ENCODE measurements at regions not wholly inside any gene's neighbourhood (a gene's known extent, or its start where the extent isn't known, plus 50 kb on each side); places are given as distances from the start of the nearest gene placed in this dataset.
"Not testable (repeated sequence)": the region's sequence is repeated elsewhere in the genome, so short reads cannot be mapped to it uniquely, and the experiment has no call there.

DNA sequence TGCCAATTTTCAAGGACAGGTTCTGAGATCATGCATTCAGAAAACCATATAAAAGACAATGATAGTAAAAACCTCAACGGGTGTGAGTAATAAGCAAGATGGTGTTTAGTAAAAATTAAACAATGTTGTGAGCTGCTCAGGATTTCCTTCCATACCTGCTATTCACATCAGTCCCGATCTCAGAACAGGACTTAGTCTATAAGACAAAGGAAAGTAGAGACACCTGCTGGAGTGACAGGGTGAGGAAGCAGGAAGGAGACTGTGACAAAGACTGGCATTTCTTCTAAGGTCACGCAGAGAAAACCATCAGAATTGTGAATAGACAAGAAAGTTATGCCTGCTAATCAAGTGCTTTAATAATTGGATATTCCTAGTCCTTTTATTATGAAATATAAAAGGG is 648.0 kb downstream of the DACH1 start:
- Histone ChIP-seq H3K27me3 (ENCODE audit: insufficient read depth, insufficient read length) (no peaks in the 10 kb centered on the region), H3K9me3 (ENCODE audit: insufficient read depth, low read length) (no peaks in the 10 kb centered on the region), H3K9ac (ENCODE audit: insufficient read length, low read depth) (no peak overlapping the region), H3K4me1 (ENCODE audit: insufficient read depth, insufficient read length) (no peaks in the 10 kb centered on the region), H3K36me3 (ENCODE audit: insufficient read depth, insufficient read length, low read length) (no peaks in the 10 kb centered on the region), H3K4me3 (ENCODE audit: insufficient read length, low read depth) (no peak overlapping the region)
- no peak for TF ChIP-seq ZNF274 (IDR thresholded peaks at IDR 0.05; ENCODE audit: low read depth, low read length)
- TF ChIP-seq YY1 (IDR thresholded peaks at IDR 0.05; ENCODE audit: insufficient read depth, insufficient read length) = no peak
- no peak for TF ChIP-seq SUZ12 (IDR thresholded peaks at IDR 0.05; ENCODE audit: extremely low read depth, insufficient read depth, insufficient read length)
- peak; percentile 8 for DNase-seq (ENCODE audit: low read depth, low spot score)

- no peak for DNase-seq (ENCODE audit: low read depth, low spot score)
- Histone ChIP-seq H3K4me1 (ENCODE audit: insufficient read depth, insufficient read length) (no peaks in the 10 kb centered on the region), H3K27me3 (ENCODE audit: insufficient read depth, insufficient read length) (no peaks in the 10 kb centered on the region), H3K4me3 (ENCODE audit: insufficient read length, low read depth) (no peak overlapping the region), H3K9me3 (ENCODE audit: insufficient read depth, low read length) (no peaks in the 10 kb centered on the region), H3K36me3 (ENCODE audit: insufficient read depth, insufficient read length, low read length) (no peaks in the 10 kb centered on the region), H3K9ac (ENCODE audit: insufficient read length, low read depth) (no peak overlapping the region)
- TF ChIP-seq ZNF274 (IDR thresholded peaks at IDR 0.05; ENCODE audit: low read depth, low read length) = no peak
- no peak for TF ChIP-seq YY1 (IDR thresholded peaks at IDR 0.05; ENCODE audit: insufficient read depth, insufficient read length)
- no peak for TF ChIP-seq SUZ12 (IDR thresholded peaks at IDR 0.05; ENCODE audit: extremely low read depth, insufficient read depth, insufficient read length)
Observed at GRCh38 chr13:71217827-71218226, 649.2 kb downstream of the DACH1 start.

DNA sequence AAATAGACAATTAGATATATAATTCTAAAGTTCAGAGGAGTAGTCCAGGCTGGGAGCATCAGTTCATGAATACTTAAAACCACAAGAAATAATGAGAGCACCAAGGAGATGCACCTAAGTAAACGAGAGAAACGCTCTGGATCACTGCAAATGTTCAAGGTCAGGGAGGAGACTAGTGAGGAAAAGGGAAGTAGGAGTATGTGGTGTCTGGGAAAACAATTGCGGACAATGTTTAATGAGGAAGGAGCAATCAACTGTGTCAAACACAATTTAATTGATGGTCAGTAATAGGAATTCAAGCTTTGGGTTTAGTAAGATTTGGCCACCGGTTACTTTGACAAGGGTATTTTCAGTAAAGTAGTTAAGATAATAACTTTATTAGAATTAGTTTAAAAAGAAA is 652.2 kb downstream of the DACH1 start:
- H3K9ac ChIP-seq (ENCODE audit: insufficient read length, low read depth) = no peak overlapping the region
- H3K9me3 ChIP-seq (ENCODE audit: insufficient read depth, low read length) = no peaks in the 10 kb centered on the region
- no peaks in the 10 kb centered on the region for H3K36me3 ChIP-seq (ENCODE audit: insufficient read depth, insufficient read length, low read length)
- H3K4me1 ChIP-seq (ENCODE audit: insufficient read depth, insufficient read length) = no peaks in the 10 kb centered on the region
- H3K27me3 ChIP-seq (ENCODE audit: insufficient read depth, insufficient read length) = no peaks in the 10 kb centered on the region
- DNase-seq (ENCODE audit: low read depth, low spot score) = no peak
- TF ChIP-seq YY1 (IDR thresholded peaks at IDR 0.05; ENCODE audit: insufficient read depth, insufficient read length) = no peak
- TF ChIP-seq SUZ12 (IDR thresholded peaks at IDR 0.05; ENCODE audit: extremely low read depth, insufficient read depth, insufficient read length) = no peak
- TF ChIP-seq ZNF274 (IDR thresholded peaks at IDR 0.05; ENCODE audit: low read depth, low read length) = no peak
- H3K4me3 ChIP-seq (ENCODE audit: insufficient read length, low read depth) = no peak overlapping the region

DNA sequence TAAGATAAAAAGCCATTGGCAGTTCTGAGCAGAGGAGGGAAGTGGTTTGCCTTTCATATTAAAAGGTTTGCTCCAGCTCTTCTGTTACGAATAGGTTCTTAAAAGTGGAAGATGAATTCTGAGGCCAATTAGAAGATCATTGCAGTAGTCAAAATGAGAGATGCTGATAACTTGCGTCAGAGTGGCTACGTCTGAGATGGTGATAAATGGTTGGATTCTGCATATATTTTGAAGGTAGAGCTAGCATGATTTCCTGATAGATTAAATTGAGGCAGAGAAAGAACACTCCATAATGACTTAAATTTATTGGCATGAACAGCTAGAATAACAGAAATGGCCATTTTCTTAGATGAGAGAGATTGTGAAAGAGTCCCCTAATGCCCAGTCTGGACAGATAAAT is 652.6 kb downstream of the DACH1 start:
- H3K9me3 ChIP-seq (ENCODE audit: insufficient read depth, low read length) = no peaks in the 10 kb centered on the region
- no peak overlapping the region for H3K4me3 ChIP-seq (ENCODE audit: insufficient read length, low read depth)
- no peak for DNase-seq (ENCODE audit: low read depth, low spot score)
- H3K27me3 ChIP-seq (ENCODE audit: insufficient read depth, insufficient read length) = no peaks in the 10 kb centered on the region
- TF ChIP-seq ZNF274 (IDR thresholded peaks at IDR 0.05; ENCODE audit: low read depth, low read length) = no peak
- TF ChIP-seq SUZ12 (IDR thresholded peaks at IDR 0.05; ENCODE audit: extremely low read depth, insufficient read depth, insufficient read length) = no peak
- no peak for TF ChIP-seq YY1 (IDR thresholded peaks at IDR 0.05; ENCODE audit: insufficient read depth, insufficient read length)
- H3K9ac ChIP-seq (ENCODE audit: insufficient read length, low read depth) = no peak overlapping the region
- H3K4me1 ChIP-seq (ENCODE audit: insufficient read depth, insufficient read length) = no peaks in the 10 kb centered on the region
- H3K36me3 ChIP-seq (ENCODE audit: insufficient read depth, insufficient read length, low read length) = no peaks in the 10 kb centered on the region

DNA sequence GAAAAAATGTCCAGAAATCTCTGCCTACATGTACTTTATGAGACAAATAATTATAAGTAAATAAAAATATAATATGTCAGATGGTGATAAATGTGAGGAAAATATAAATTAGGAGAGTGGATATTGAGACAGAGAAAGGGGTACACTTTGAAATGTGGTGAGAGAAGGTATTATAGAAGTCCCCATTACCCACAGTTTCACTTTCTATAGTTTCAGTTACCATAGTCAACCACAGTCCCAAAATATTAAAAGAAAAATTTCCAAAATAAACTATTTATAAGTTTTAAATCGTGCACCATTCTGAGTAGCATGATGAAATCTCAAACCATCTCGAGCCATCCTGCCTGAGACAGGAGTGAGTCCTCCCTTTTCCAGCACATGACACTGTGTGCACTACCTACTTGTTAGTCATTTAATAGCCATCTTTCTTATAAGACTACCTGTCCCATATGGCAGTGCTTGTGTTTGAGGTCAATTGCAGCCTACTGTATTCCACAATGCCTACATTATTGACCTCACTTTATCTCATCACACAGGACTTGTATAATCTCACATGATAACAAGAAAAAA is 653.7 kb downstream of the DACH1 start:
- H3K9ac ChIP-seq (ENCODE audit: insufficient read length, low read depth) = no peak overlapping the region
- TF ChIP-seq YY1 (IDR thresholded peaks at IDR 0.05; ENCODE audit: insufficient read depth, insufficient read length) (no peak), SUZ12 (IDR thresholded peaks at IDR 0.05; ENCODE audit: extremely low read depth, insufficient read depth, insufficient read length) (no peak), ZNF274 (IDR thresholded peaks at IDR 0.05; ENCODE audit: low read depth, low read length) (no peak)
- H3K9me3 ChIP-seq (ENCODE audit: insufficient read depth, low read length) = no peaks in the 10 kb centered on the region
- H3K27me3 ChIP-seq (ENCODE audit: insufficient read depth, insufficient read length) = no peaks in the 10 kb centered on the region
- H3K36me3 ChIP-seq (ENCODE audit: insufficient read depth, insufficient read length, low read length) = no peaks in the 10 kb centered on the region
- no peak overlapping the region for H3K4me3 ChIP-seq (ENCODE audit: insufficient read length, low read depth)
- no peaks in the 10 kb centered on the region for H3K4me1 ChIP-seq (ENCODE audit: insufficient read depth, insufficient read length)
- no peak for DNase-seq (ENCODE audit: low read depth, low spot score)

DNA sequence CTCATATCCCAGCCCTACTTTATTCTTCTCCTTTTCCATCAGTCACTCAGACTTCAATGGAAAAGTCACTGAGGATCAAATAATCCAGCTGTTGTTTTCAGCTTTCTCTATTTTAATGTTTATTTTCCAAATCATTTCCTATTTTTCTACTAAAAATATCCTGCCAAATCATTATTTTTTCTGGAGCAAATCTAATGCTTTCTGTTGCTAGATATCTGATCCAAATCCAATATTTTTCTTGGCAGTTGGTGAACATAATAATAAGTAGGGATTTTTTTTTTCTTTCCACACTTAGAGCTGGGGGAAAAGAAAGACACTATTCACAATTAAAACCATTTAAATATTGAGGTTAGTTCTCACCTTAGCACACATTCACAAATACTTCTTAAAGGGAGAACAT is 656.1 kb downstream of the DACH1 start:
- Histone ChIP-seq H3K36me3 (ENCODE audit: insufficient read depth, insufficient read length, low read length) (no peaks in the 10 kb centered on the region), H3K9me3 (ENCODE audit: insufficient read depth, low read length) (no peaks in the 10 kb centered on the region), H3K9ac (ENCODE audit: insufficient read length, low read depth) (no peak overlapping the region), H3K4me1 (ENCODE audit: insufficient read depth, insufficient read length) (no peaks in the 10 kb centered on the region), H3K27me3 (ENCODE audit: insufficient read depth, insufficient read length) (no peaks in the 10 kb centered on the region), H3K4me3 (ENCODE audit: insufficient read length, low read depth) (no peak overlapping the region)
- no peak for DNase-seq (ENCODE audit: low read depth, low spot score)
- TF ChIP-seq SUZ12 (IDR thresholded peaks at IDR 0.05; ENCODE audit: extremely low read depth, insufficient read depth, insufficient read length) = no peak

- H3K36me3 ChIP-seq (ENCODE audit: insufficient read depth, insufficient read length, low read length) = no peaks in the 10 kb centered on the region
- DNase-seq (ENCODE audit: low read depth, low spot score) = no peak
- TF ChIP-seq YY1 (IDR thresholded peaks at IDR 0.05; ENCODE audit: insufficient read depth, insufficient read length) (no peak), ZNF274 (IDR thresholded peaks at IDR 0.05; ENCODE audit: low read depth, low read length) (no peak), SUZ12 (IDR thresholded peaks at IDR 0.05; ENCODE audit: extremely low read depth, insufficient read depth, insufficient read length) (no peak)
- no peaks in the 10 kb centered on the region for H3K4me1 ChIP-seq (ENCODE audit: insufficient read depth, insufficient read length)
- H3K9me3 ChIP-seq (ENCODE audit: insufficient read depth, low read length) = no peaks in the 10 kb centered on the region
- no peaks in the 10 kb centered on the region for H3K27me3 ChIP-seq (ENCODE audit: insufficient read depth, insufficient read length)
- H3K4me3 ChIP-seq (ENCODE audit: insufficient read length, low read depth) = no peak overlapping the region
- H3K9ac ChIP-seq (ENCODE audit: insufficient read length, low read depth) = no peak overlapping the region
Observed at GRCh38 chr13:71209217-71209616, 657.8 kb downstream of the DACH1 start.

DNA sequence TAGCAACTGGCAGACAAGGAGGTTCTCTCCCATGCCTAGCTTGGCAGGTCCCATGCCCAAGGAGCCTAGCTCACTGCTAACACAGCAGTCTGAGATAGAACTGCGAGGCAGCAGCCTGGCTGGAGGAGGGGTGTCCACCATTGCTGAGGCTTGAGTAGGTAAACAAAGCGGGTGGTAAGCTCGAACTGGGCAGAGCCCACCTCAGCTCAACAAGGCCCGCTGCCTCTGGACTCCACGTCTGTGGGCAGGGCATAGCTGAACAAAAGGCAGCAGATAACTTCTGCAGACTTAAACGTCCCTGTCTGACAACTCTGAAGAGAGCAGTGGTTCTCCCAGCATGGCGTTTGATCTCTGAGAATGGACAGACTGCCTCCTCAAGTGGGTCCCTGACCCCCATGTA is 682.4 kb downstream of the DACH1 start:
- H3K36me3 ChIP-seq (ENCODE audit: insufficient read depth, insufficient read length, low read length); H3K9ac ChIP-seq (ENCODE audit: insufficient read length, low read depth); H3K4me1 ChIP-seq (ENCODE audit: insufficient read depth, insufficient read length); H3K4me3 ChIP-seq (ENCODE audit: insufficient read length, low read depth); H3K27me3 ChIP-seq (ENCODE audit: insufficient read depth, insufficient read length); H3K9me3 ChIP-seq (ENCODE audit: insufficient read depth, low read length); DNase-seq (ENCODE audit: low read depth, low spot score): not testable (repeated sequence)

DNA sequence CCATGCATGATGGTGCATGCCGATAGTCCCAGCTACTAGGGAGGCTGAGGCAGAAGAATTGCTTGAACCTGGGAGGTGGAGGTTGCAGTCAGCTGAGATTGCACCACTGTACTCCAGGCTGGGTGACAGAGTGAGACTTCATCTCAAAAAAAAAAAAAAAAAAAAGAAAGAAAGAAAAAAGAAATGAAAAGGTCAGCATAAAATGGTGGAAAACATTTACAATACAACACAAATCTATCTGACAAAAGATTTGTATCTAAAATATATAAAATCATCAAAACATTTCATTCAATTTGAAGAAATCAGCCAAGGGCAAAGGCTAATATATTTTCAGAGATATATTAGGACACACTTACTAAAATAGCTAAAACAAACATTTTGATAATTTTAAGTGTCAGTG is 683.7 kb downstream of the DACH1 start:
- not testable (repeated sequence) for H3K27me3 ChIP-seq (ENCODE audit: insufficient read depth, insufficient read length); H3K36me3 ChIP-seq (ENCODE audit: insufficient read depth, insufficient read length, low read length); H3K9ac ChIP-seq (ENCODE audit: insufficient read length, low read depth); H3K4me1 ChIP-seq (ENCODE audit: insufficient read depth, insufficient read length); H3K4me3 ChIP-seq (ENCODE audit: insufficient read length, low read depth); H3K9me3 ChIP-seq (ENCODE audit: insufficient read depth, low read length); DNase-seq (ENCODE audit: low read depth, low spot score)
